ENCODE measurements at regions not wholly inside any gene's neighbourhood (a gene's known extent, or its start where the extent isn't known, plus 50 kb on each side); places are given as distances from the start of the nearest gene placed in this dataset.

GRCh38 chr1:104804147-104804546, 1054.4 kb downstream of the AMY1C start:
- no peak for DNase-seq (ENCODE audit: low spot score)
- TF ChIP-seq JUND (IDR thresholded peaks at IDR 0.05) (no peak), YY1 (IDR thresholded peaks at IDR 0.05) (no peak), RXRA (IDR thresholded peaks at IDR 0.05) (no peak), NR2F2 (IDR thresholded peaks at IDR 0.05) (no peak), FOXA1 (IDR thresholded peaks at IDR 0.05) (no peak)
- WGBS: 88% methylated on average over 2 of the region's 2 CpGs

GRCh38 chr1:104807590-104807989, 1057.9 kb downstream of the AMY1C start:
- H3K4me3 ChIP-seq (ENCODE audit: low read depth in 1 of 3, low read length in 3 of 3): no peak overlapping the region
- TF ChIP-seq RXRA (IDR thresholded peaks at IDR 0.05): no peak
- no peak for TF ChIP-seq RAD21 (IDR thresholded peaks at IDR 0.05)
- 55% methylated on average over 2 of the region's 2 CpGs for WGBS
- H3K9me3 ChIP-seq (ENCODE audit: control insufficient read depth in 4 of 4, low read length in 3 of 4): peaks cover 0 to 3% (median 0%) of the 10 kb centered on the region in 4 donors
- H3K27ac ChIP-seq (ENCODE audit: low read depth in 1 of 2, low read length in 2 of 2): no peak overlapping the region
- DNase-seq (ENCODE audit: low spot score): no peak
- no peaks in the 10 kb centered on the region for H3K36me3 ChIP-seq (ENCODE audit: control insufficient read depth in 4 of 4, insufficient read depth in 3 of 4, low read depth in 1 of 4, low read length in 3 of 4)
- H3K9ac ChIP-seq (ENCODE audit: low read depth in 1 of 2, low read length in 2 of 2): no peak overlapping the region
- H3K4me1 ChIP-seq (ENCODE audit: control insufficient read depth in 4 of 4, insufficient read depth in 4 of 4, low read length in 3 of 4): no peaks in the 10 kb centered on the region
- peaks cover 0 to 2% (median 0%) of the 10 kb centered on the region in 4 donors for H3K27me3 ChIP-seq (ENCODE audit: control insufficient read depth in 4 of 4, insufficient read depth in 4 of 4, low read length in 3 of 4)

More at GRCh38 chr1:104804147-104804546, 1054.4 kb downstream of the AMY1C start:
- H3K36me3 ChIP-seq (ENCODE audit: control insufficient read depth in 4 of 4, insufficient read depth in 3 of 4, low read depth in 1 of 4, low read length in 3 of 4): no peaks in the 10 kb centered on the region
- H3K4me3 ChIP-seq (ENCODE audit: low read depth in 1 of 3, low read length in 3 of 3): no peak overlapping the region
- no peaks in the 10 kb centered on the region for H3K9me3 ChIP-seq (ENCODE audit: control insufficient read depth in 4 of 4, low read length in 3 of 4)
- H3K9ac ChIP-seq (ENCODE audit: low read depth in 1 of 2, low read length in 2 of 2): no peak overlapping the region
- no peak overlapping the region for H3K27ac ChIP-seq (ENCODE audit: low read depth in 1 of 2, low read length in 2 of 2)
- no peaks in the 10 kb centered on the region for H3K27me3 ChIP-seq (ENCODE audit: control insufficient read depth in 4 of 4, insufficient read depth in 4 of 4, low read length in 3 of 4)
- no peaks in the 10 kb centered on the region for H3K4me1 ChIP-seq (ENCODE audit: control insufficient read depth in 4 of 4, insufficient read depth in 4 of 4, low read length in 3 of 4)

- Histone ChIP-seq H3K4me1 (ENCODE audit: control insufficient read depth in 4 of 4, insufficient read depth in 4 of 4, low read length in 3 of 4) (no peaks in the 10 kb centered on the region), H3K4me3 (ENCODE audit: low read depth in 1 of 3, low read length in 3 of 3) (no peak overlapping the region), H3K9ac (ENCODE audit: low read depth in 1 of 2, low read length in 2 of 2) (no peak overlapping the region), H3K9me3 (ENCODE audit: control insufficient read depth in 4 of 4, low read length in 3 of 4) (no peaks in the 10 kb centered on the region), H3K27ac (ENCODE audit: low read depth in 1 of 2, low read length in 2 of 2) (no peak overlapping the region), H3K27me3 (ENCODE audit: control insufficient read depth in 4 of 4, insufficient read depth in 4 of 4, low read length in 3 of 4) (no peaks in the 10 kb centered on the region), H3K36me3 (ENCODE audit: control insufficient read depth in 4 of 4, insufficient read depth in 3 of 4, low read depth in 1 of 4, low read length in 3 of 4) (no peaks in the 10 kb centered on the region)
- WGBS: 52% methylated on average over 1 of the region's 1 CpG
- TF ChIP-seq FOXA2 (IDR thresholded peaks at IDR 0.05): no peak
- no peak for TF ChIP-seq ZBTB33 (IDR thresholded peaks at IDR 0.05)
- TF ChIP-seq, protein P1, sequence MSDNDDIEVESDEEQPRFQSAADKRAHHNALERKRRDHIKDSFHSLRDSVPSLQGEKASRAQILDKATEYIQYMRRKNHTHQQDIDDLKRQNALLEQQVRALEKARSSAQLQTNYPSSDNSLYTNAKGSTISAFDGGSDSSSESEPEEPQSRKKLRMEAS (IDR thresholded peaks at IDR 0.05): no peak
- TF ChIP-seq NR2F2 (IDR thresholded peaks at IDR 0.05): no peak
- DNase-seq (ENCODE audit: low spot score): no peak
These were observed 1075.7 kb downstream of the AMY1C start for GRCh38 chr1:104825401-104825800.

GRCh38 chr1:104830534-104830933, 1080.8 kb downstream of the AMY1C start:
- H3K9ac ChIP-seq (ENCODE audit: low read depth in 1 of 2, low read length in 2 of 2): no peak overlapping the region
- H3K27me3 ChIP-seq (ENCODE audit: control insufficient read depth in 4 of 4, insufficient read depth in 4 of 4, low read length in 3 of 4): no peaks in the 10 kb centered on the region
- no peak overlapping the region for H3K27ac ChIP-seq (ENCODE audit: low read depth in 1 of 2, low read length in 2 of 2)
- DNase-seq (ENCODE audit: low spot score): no peak
- 77% methylated on average over 2 of the region's 2 CpGs for WGBS
- no peaks in the 10 kb centered on the region for H3K9me3 ChIP-seq (ENCODE audit: control insufficient read depth in 4 of 4, low read length in 3 of 4)
- no peaks in the 10 kb centered on the region for H3K36me3 ChIP-seq (ENCODE audit: control insufficient read depth in 4 of 4, insufficient read depth in 3 of 4, low read depth in 1 of 4, low read length in 3 of 4)
- TF ChIP-seq ZBTB33 (IDR thresholded peaks at IDR 0.05): no peak
- no peak overlapping the region for H3K4me3 ChIP-seq (ENCODE audit: low read depth in 1 of 3, low read length in 3 of 3)
- no peaks in the 10 kb centered on the region for H3K4me1 ChIP-seq (ENCODE audit: control insufficient read depth in 4 of 4, insufficient read depth in 4 of 4, low read length in 3 of 4)

Data from liver (tissue), 7 donors.